ENCODE measurements at regions not wholly inside any gene's neighbourhood (a gene's known extent, or its start where the extent isn't known, plus 50 kb on each side); places are given as distances from the start of the nearest gene placed in this dataset.

DNA sequence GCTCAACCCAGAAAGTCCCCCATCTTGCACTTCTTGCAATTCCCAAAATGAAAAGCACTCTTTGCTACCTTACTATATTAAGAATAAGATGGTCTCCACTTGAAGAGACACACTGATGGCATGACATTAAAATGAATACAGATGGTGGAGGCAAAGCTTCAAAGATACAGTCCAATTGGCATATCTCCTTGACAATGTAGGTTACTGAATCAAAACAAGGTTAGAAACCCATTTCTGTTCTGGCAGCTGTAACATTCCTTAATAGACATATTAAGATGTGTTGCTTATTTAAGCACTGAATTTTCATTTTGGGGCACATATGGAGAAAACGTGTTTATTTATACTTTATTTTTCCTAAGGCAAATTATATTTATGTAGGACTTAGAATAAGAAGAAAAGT lies 1262.8 kb upstream of the CDH8 start:
- Histone ChIP-seq H3K4me2 (ENCODE audit: control insufficient read depth, insufficient read depth) (no peak overlapping the region), H3K4me1 (ENCODE audit: control insufficient read depth, insufficient read depth, low read length) (no peaks in the 10 kb centered on the region), H2AFZ (ENCODE audit: control insufficient read depth, low read depth, low read length) (no peak overlapping the region), H4K20me1 (ENCODE audit: control insufficient read depth, insufficient read depth) (no peaks in the 10 kb centered on the region), H3K9ac (ENCODE audit: control insufficient read depth, insufficient read depth, low read length) (no peak overlapping the region), H3K36me3 (ENCODE audit: control insufficient read depth in 2 of 2, insufficient read depth in 2 of 2, low read length in 1 of 2) (no peaks in the 10 kb centered on the region), H3K9me3 (replicated peaks; ENCODE audit: control insufficient read depth, insufficient read depth, low read length) (no peaks in the 10 kb centered on the region), H3K79me2 (ENCODE audit: control insufficient read depth, insufficient read depth, low read length) (no peaks in the 10 kb centered on the region), H3K27me3 (replicated peaks in 1 of 2; ENCODE audit: control insufficient read depth in 2 of 2, insufficient read depth in 2 of 2, low read length in 1 of 2) (no peaks in the 10 kb centered on the region), H3K4me3 (no peak overlapping the region), H3K27ac (ENCODE audit: control insufficient read depth, insufficient read depth) (no peak overlapping the region)
- ATAC-seq (no peak), DNase-seq (ENCODE audit: low read depth, low spot score) (no peak), FAIRE-seq (no peak)
- ChIA-PET RAD21 (ENCODE audit: unreplicated experiment) (no interaction called here), CTCF (interaction anchor here (2.0 kb wide), 1 partner anchor 9 kb away, joined by 6 read pairs; no protein-coding TSS in a partner anchor), SMC1A (ENCODE audit: uncharacterized antibody, unreplicated experiment) (no interaction called here), POLR2A (no interaction called here)
- no TSS peak for BruUV-seq (replicated peaks)
- 4% methylated on average over 1 of the region's 1 CpG for WGBS (ENCODE audit: insufficient coverage, insufficient replicate concordance, low lambda C conversion rate, missing lambda C conversion rate)
- in situ Hi-C loops (cut with MboI), result loop anchor here (10.0 kb wide), 1 partner anchor 1074 kb away; no protein-coding TSS in a partner anchor
- no peak for TF ChIP-seq ZNF384 (IDR thresholded peaks at IDR 0.05; ENCODE audit: borderline replicate concordance, low read depth, low read length)
- no peak for TF ChIP-seq SMC3 (IDR thresholded peaks at IDR 0.05; ENCODE audit: borderline replicate concordance, low read length)
- TF ChIP-seq HCFC1 (IDR thresholded peaks at IDR 0.05; ENCODE audit: low read length), result no peak
- TF ChIP-seq, protein P1, sequence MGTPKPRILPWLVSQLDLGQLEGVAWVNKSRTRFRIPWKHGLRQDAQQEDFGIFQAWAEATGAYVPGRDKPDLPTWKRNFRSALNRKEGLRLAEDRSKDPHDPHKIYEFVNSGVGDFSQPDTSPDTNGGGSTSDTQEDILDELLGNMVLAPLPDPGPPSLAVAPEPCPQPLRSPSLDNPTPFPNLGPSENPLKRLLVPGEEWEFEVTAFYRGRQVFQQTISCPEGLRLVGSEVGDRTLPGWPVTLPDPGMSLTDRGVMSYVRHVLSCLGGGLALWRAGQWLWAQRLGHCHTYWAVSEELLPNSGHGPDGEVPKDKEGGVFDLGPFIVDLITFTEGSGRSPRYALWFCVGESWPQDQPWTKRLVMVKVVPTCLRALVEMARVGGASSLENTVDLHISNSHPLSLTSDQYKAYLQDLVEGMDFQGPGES (IDR thresholded peaks at IDR 0.05), result no peak
- TF ChIP-seq HDAC2 (IDR thresholded peaks at IDR 0.05), result no peak
- TF ChIP-seq RAD51 (IDR thresholded peaks at IDR 0.05), result no peak
- no peak for TF ChIP-seq CHD4 (IDR thresholded peaks at IDR 0.05)
- TF ChIP-seq ATF7 (IDR thresholded peaks at IDR 0.05; ENCODE audit: low read depth), result no peak
- TF ChIP-seq TCF7 (IDR thresholded peaks at IDR 0.05; ENCODE audit: borderline replicate concordance), result no peak
- TF ChIP-seq ZNF207 (IDR thresholded peaks at IDR 0.05; ENCODE audit: borderline replicate concordance), result no peak
- TF ChIP-seq, protein P2, sequence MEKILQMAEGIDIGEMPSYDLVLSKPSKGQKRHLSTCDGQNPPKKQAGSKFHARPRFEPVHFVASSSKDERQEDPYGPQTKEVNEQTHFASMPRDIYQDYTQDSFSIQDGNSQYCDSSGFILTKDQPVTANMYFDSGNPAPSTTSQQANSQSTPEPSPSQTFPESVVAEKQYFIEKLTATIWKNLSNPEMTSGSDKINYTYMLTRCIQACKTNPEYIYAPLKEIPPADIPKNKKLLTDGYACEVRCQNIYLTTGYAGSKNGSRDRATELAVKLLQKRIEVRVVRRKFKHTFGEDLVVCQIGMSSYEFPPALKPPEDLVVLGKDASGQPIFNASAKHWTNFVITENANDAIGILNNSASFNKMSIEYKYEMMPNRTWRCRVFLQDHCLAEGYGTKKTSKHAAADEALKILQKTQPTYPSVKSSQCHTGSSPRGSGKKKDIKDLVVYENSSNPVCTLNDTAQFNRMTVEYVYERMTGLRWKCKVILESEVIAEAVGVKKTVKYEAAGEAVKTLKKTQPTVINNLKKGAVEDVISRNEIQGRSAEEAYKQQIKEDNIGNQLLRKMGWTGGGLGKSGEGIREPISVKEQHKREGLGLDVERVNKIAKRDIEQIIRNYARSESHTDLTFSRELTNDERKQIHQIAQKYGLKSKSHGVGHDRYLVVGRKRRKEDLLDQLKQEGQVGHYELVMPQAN (conservative IDR thresholded peaks at IDR 0.05), result no peak
- TF ChIP-seq, protein P3, sequence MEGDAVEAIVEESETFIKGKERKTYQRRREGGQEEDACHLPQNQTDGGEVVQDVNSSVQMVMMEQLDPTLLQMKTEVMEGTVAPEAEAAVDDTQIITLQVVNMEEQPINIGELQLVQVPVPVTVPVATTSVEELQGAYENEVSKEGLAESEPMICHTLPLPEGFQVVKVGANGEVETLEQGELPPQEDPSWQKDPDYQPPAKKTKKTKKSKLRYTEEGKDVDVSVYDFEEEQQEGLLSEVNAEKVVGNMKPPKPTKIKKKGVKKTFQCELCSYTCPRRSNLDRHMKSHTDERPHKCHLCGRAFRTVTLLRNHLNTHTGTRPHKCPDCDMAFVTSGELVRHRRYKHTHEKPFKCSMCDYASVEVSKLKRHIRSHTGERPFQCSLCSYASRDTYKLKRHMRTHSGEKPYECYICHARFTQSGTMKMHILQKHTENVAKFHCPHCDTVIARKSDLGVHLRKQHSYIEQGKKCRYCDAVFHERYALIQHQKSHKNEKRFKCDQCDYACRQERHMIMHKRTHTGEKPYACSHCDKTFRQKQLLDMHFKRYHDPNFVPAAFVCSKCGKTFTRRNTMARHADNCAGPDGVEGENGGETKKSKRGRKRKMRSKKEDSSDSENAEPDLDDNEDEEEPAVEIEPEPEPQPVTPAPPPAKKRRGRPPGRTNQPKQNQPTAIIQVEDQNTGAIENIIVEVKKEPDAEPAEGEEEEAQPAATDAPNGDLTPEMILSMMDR (IDR thresholded peaks at IDR 0.05 in 2 of 3, conservative IDR thresholded peaks at IDR 0.05 in 1 of 3; ENCODE audit: control insufficient read depth in 2 of 3, extremely low read depth in 1 of 3, insufficient read depth in 1 of 3, low read depth in 3 of 3, low read length in 3 of 3), result no peak
- intact Hi-C loops (cut with micrococcal nuclease; ENCODE audit: unreplicated experiment), result no loop called here
